GM12892 (cell line): ENCODE measurements at regions not wholly inside any gene's neighbourhood (a gene's known extent, or its start where the extent isn't known, plus 50 kb on each side); places are given as distances from the start of the nearest gene placed in this dataset.

Experiments
- POLR2A ChIP-seq: IDR thresholded peaks from 2 replicates; pipeline ENCODE4 v1.6.1; 2011; ENCODE audit warnings: low read depth, low read length, control low read depth
- POLR2AphosphoS5 ChIP-seq: IDR thresholded peaks from 2 replicates; pipeline ENCODE4 v1.6.1; 2011; ENCODE audit warnings: low read depth, low read length, control low read depth
- TAF1 ChIP-seq: IDR thresholded peaks from 2 replicates; pipeline ENCODE4 v1.6.1; 2011; ENCODE audit warnings: low read depth, mild to moderate bottlenecking, control low read depth, low read length, borderline replicate concordance

GRCh38 chr7:132022188-132022587 lies 465.8 kb upstream of the PODXL start:
- TF ChIP-seq POLR2AphosphoS5 (no peak), TAF1 (no peak), POLR2A (no peak)
